Kidney (tissue), 13 donors: ENCODE measurements at regions not wholly inside any gene's neighbourhood (a gene's known extent, or its start where the extent isn't known, plus 50 kb on each side); places are given as distances from the start of the nearest gene placed in this dataset.
A peak's percentile ranks its signal among the peaks of the same experiment; 100 is the strongest.

Experiments
- DNase-seq, 5 donors: peaks; one replicate each; pipeline ENCODE4 v3.0.0-alpha.2; 2013 to 2020
- FAIRE-seq: peaks from 2 replicates; lab custom pipeline; 2012; peaks lifted over from hg19 to GRCh38; lab: Jason Lieb, UNC
- H3K27ac ChIP-seq, 2 donors: one replicate each; pipeline ENCODE4 v1.7.0; 2013; ENCODE audit warnings: low read depth in 2 of 2, low read length in 2 of 2, inconsistent platforms in 1 of 2
- H3K27me3 ChIP-seq: one replicate; pipeline ENCODE4 v1.7.1; 2013; ENCODE audit warnings: low read length, inconsistent platforms; ENCODE audit not compliant: control insufficient read depth, insufficient read depth
- H3K36me3 ChIP-seq, 3 donors: one replicate each; pipeline versions ENCODE4 v1.7.0 to v1.7.1; 2013; ENCODE audit warnings: low read length in 3 of 3, control low read depth in 1 of 3, inconsistent platforms in 1 of 3; ENCODE audit not compliant: insufficient read depth in 3 of 3, control insufficient read depth in 2 of 3
- H3K4me1 ChIP-seq, 3 donors: one replicate each; pipeline versions ENCODE4 v1.7.0 to v1.7.1; 2013; ENCODE audit warnings: low read length in 3 of 3, inconsistent platforms in 1 of 3, low read depth in 1 of 3; ENCODE audit not compliant: control insufficient read depth in 2 of 3, insufficient read depth in 2 of 3
- H3K4me3 ChIP-seq, 3 donors: one replicate each; pipeline versions ENCODE4 v1.7.0 to v1.8.1; 2013; ENCODE audit warnings: low read length in 3 of 3, control low read depth in 1 of 3, inconsistent platforms in 1 of 3
- H3K9ac ChIP-seq, 3 donors: one replicate each; pipeline versions ENCODE4 v1.7.0 to v1.7.1; 2013; ENCODE audit warnings: low read length in 3 of 3, control low read depth in 1 of 3, inconsistent platforms in 1 of 3
- H3K9me3 ChIP-seq, 3 donors: one replicate each; pipeline versions ENCODE4 v1.7.0 to v1.7.1; 2013; ENCODE audit warnings: low read length in 3 of 3, control low read depth in 1 of 3, inconsistent platforms in 1 of 3; ENCODE audit not compliant: control insufficient read depth in 2 of 3, insufficient read depth in 1 of 3
- intact Hi-C: fragments of 100-400 bp; cut with DNase I; formaldehyde crosslinking; loops from one replicate; pipeline ENCODE4 v1.11.1; 2022
- TF ChIP-seq, protein P1 (sequence below): IDR thresholded peaks from 3 replicates; pipeline ENCODE4 v1.5.1; 2012; ENCODE audit warnings: mild to moderate bottlenecking, moderate library complexity, borderline replicate concordance; ENCODE audit not compliant: insufficient read depth; ENCODE audit errors: extremely low read depth
- donor health status: control.
- donor health status: control.
- donor health status: control.
- donor health status: control.
- donor health status: control.
- donor health status: DM: yes; HTN: yes; CAD: no.
- donor health status: Normal renal cell carcinoma (clear cell type).

DNA sequence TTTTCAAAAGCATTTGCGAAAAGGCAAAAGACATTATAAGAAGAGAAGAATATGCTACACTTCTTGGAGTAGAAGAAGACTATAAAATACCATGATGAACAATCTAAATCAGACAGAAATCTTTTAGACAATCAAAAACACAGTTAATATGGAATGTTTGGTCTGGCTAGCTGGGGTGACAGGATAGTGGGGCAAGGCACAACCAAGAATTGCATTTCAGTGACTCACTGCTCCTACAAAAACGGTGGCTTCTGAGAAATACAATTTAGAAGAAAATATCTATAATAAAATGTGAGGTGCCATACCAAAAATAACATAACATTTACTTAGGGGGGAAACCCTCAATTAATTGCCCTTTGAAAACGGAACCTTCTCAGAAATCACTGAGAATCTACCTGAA lies 363.4 kb downstream of the NPR3 start:
- no peak overlapping the region for H3K27ac ChIP-seq
- no peak overlapping the region for H3K9ac ChIP-seq
- FAIRE-seq (no peak), DNase-seq (no peak)
- no peak overlapping the region for H3K4me3 ChIP-seq
- TF ChIP-seq, protein P1, sequence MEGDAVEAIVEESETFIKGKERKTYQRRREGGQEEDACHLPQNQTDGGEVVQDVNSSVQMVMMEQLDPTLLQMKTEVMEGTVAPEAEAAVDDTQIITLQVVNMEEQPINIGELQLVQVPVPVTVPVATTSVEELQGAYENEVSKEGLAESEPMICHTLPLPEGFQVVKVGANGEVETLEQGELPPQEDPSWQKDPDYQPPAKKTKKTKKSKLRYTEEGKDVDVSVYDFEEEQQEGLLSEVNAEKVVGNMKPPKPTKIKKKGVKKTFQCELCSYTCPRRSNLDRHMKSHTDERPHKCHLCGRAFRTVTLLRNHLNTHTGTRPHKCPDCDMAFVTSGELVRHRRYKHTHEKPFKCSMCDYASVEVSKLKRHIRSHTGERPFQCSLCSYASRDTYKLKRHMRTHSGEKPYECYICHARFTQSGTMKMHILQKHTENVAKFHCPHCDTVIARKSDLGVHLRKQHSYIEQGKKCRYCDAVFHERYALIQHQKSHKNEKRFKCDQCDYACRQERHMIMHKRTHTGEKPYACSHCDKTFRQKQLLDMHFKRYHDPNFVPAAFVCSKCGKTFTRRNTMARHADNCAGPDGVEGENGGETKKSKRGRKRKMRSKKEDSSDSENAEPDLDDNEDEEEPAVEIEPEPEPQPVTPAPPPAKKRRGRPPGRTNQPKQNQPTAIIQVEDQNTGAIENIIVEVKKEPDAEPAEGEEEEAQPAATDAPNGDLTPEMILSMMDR, result no peak
- no peaks in the 10 kb centered on the region for H3K27me3 ChIP-seq
- no peaks in the 10 kb centered on the region for H3K9me3 ChIP-seq
- intact Hi-C loops, result no loop called here
- H3K36me3 ChIP-seq, result no peaks in the 10 kb centered on the region
- no peaks in the 10 kb centered on the region for H3K4me1 ChIP-seq

DNA sequence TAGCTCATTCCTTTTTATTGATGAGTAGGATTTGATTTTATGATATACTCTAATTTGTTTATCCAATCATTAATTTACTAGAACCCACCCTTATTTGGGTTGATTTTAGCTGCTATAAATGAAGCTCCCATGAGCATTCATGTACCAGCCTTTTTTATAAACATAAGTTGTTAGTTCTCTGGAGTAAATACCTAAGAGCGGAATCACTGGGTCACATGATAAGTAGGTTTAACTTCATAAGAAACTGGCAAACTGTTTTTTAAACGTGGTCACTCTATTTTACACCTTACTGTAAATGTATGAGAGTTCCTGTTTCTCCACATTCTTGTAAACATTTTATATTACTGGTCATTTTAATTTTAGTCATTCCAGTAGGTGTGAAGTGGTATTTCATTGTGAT lies 364.6 kb downstream of the NPR3 start:
- H3K27me3 ChIP-seq, result no peaks in the 10 kb centered on the region
- H3K36me3 ChIP-seq, result no peaks in the 10 kb centered on the region
- H3K4me1 ChIP-seq, result no peaks in the 10 kb centered on the region
- no peak for FAIRE-seq
- no peaks in the 10 kb centered on the region for H3K9me3 ChIP-seq
- DNase-seq, result no peak
- H3K4me3 ChIP-seq, result no peak overlapping the region
- intact Hi-C loops, result no loop called here
- H3K9ac ChIP-seq, result no peak overlapping the region
- TF ChIP-seq, protein P1, result no peak
- H3K27ac ChIP-seq, result no peak overlapping the region

DNA sequence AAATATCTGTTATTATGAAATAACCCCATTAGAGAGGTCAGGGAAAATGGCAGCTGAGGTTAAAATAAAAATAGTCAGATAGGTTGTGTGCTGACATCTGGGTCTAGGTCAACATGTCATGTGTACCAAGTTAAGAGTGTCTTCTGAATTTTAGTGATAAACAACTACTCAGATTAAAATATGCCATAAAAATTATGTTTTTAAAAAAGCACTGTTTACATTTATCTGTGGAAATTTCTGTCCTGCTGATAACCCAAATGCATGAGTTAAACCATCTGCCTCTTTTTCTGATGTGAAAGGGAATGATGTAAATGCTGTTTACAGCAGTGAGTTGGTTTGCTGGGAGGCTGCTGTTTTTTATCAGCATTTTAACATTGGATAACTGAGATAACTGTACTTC lies 361.2 kb upstream of the TARS1 start:
- H3K9ac ChIP-seq, result no peak overlapping the region
- H3K4me3 ChIP-seq, result no peak overlapping the region
- TF ChIP-seq, protein P1, result no peak
- peak in 2 of 5 donors; percentile 46 to 80 for DNase-seq
- H3K9me3 ChIP-seq, result no peaks in the 10 kb centered on the region
- no peaks in the 10 kb centered on the region for H3K4me1 ChIP-seq
- no peaks in the 10 kb centered on the region for H3K27me3 ChIP-seq
- H3K36me3 ChIP-seq, result no peaks in the 10 kb centered on the region
- no peak for FAIRE-seq
- H3K27ac ChIP-seq, result no peak overlapping the region
- intact Hi-C loops, result no loop called here

DNA sequence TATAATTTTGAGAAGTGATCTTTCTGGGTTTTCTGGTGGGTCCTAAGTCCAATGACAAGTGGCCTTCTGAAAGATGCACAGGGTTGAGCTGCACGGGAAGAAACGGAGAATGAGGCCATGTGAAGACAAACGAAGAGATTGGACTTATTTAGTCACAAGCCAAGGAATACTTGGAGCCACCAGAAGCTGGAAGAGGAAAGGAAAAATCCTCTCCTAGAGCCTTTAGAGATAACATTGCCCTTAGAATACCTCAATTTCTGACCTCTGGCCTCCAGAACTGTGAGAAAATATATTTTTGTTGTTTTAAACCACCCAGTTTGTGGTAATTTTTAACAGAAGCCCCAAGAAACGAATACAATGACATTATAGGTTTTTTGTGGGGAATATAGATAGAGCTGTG lies 360.5 kb upstream of the TARS1 start:
- H3K4me1 ChIP-seq, result no peaks in the 10 kb centered on the region
- no peaks in the 10 kb centered on the region for H3K9me3 ChIP-seq
- FAIRE-seq, result no peak
- H3K9ac ChIP-seq, result no peak overlapping the region
- no peaks in the 10 kb centered on the region for H3K27me3 ChIP-seq
- H3K27ac ChIP-seq, result no peak overlapping the region
- no peak overlapping the region for H3K4me3 ChIP-seq
- DNase-seq, result no peak
- TF ChIP-seq, protein P1, result no peak
- H3K36me3 ChIP-seq, result no peaks in the 10 kb centered on the region
- intact Hi-C loops, result no loop called here
